NCI-H2107 (cell line): ENCODE measurements at regions not wholly inside any gene's neighbourhood (a gene's known extent, or its start where the extent isn't known, plus 50 kb on each side); places are given as distances from the start of the nearest gene placed in this dataset.

Experiments used
- DNase-seq: peaks from one replicate; lab custom pipeline; 2025; lab: John Stamatoyannopoulos, UW

DNA sequence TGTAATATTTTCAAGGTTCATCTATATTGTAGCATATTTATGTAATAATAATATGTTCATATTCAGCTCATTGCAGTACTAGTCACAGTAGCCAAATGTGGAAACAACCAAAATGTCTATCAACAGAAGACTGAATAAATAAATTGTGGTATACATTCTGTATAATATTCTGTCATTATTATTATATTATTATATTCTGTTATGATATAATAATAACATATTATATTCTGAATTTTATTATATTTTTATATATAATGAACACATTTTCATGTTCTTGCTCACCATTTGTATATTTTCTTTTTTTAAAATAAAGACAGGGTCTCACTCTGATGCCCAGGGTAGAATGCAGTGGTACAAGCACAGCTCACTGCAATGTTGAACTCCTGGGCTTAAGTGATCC, 91.2 kb upstream of the STARD3NL start:
- no peak for DNase-seq

DNA sequence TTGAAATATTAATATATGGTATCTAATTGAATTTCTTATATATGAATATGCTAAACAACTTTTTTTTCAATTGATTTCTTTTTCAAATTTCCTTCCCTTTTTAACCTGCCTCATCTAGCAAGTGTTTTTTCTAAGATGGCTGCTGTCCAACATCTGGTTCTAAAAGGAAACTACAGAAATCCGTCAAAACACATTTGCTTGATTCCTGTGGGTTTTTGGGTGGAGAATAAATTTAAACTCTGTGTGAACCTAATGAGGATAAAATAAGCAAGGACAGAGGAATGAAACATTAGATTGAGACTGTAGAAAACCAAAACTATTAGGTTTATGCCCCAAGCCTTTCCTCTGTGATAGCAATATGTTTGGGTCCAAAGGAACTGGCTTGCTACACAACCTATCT, 75.5 kb upstream of the STARD3NL start:
- no peak for DNase-seq

DNA sequence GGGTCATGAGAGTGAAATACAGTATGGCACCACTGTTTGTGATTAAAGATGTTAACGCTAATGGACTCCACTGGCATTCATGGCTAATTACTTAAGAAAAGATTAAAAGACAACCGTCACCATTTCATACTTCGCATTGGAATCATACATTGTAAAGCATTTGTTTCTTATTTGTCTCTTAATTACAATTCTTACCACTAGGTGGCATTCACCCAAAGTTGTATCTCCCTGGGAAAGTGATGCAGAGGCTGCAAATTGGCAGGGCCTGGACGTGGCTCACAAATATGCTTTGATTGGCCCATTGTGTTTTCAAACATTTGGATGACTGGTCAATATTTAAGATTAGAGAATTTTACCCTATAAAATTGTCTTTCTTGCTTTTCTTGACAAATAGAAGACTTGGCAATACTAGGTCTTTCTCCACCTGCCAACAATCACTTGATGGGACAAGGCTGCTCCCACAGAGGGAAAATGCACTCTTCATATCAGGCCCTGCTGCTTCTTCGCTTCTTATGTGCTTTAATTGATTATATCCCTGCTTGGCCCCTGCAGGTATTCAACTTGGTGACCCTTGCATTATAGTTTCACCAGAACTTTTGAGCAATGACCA, 72.1 kb upstream of the STARD3NL start:
- peak; percentile 38 for DNase-seq

DNA sequence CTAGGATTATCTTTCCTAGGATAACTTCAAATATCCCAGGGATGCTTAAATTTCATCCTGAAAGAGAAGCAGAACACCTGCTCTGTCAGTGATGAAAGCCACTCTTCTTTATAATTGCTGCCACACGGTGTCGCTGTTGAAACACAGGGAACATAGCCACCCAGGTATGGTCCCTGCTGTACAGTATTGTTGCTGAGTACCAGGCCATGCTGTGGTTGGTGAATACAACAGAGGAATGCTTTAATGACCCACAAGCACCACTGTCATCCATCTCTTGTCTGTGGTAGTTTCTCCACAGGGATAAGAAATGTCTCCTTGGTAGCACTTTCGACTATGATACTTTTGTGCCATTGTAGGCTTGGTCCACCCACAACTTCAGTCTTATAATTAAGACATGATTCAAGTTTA, 70.6 kb upstream of the STARD3NL start:
- DNase-seq = peak; percentile 73

DNA sequence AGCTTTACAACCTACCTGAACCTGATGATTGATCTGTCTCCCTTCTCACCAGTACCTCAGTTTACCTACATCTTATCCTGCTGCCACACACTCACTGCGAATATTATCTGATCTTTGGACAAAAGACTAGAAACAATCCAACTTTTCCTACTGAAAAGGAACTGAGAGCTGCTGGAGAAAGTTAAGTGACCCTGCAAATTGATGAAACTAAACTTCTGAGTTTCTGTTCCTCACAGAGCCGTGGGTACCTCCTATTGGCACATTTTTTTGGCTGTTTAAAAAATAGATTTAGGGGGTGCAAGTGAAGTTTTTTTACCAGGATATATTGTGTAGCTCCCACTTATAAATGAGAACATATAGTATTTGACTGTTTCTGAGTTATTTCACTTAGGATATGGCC, 66.0 kb upstream of the STARD3NL start:
- DNase-seq = no peak

DNA sequence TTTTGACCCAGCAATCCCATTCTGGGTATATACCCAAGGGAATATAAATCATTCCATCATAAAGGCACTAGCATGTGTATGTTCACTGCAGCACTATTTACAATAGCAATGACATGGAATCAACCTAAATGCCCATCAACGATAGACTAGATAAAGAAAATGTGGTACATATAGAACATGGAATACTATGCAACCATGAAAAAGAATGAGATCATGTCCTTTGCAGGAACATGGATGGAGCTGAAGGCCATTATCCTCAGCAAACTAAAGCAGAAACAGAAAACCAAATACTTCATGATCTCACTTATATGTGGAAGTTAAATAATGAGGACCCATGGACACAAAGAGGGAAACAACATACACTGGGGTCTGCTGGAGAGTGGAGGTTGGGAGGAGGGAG, 58.0 kb upstream of the STARD3NL start:
- no peak for DNase-seq

DNA sequence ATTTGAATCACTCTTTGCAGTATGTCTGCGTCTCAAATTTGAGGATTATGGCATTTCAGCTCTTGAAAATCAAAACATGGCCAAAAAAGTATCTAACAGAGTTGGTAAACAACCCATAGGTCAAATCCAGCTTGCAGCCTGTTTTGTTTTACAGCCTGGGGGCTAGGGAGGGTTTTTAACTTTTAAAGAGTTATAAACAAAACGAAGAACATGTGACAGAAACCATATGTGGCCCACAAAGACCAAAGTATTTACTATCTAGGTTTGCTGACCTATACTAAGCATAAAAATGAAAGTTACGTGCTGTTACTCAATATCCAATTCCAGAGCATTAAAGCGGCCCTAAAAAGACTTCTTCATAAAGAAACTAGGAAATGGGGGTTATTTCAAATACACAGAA, 55.5 kb upstream of the STARD3NL start:
- DNase-seq = no peak

DNA sequence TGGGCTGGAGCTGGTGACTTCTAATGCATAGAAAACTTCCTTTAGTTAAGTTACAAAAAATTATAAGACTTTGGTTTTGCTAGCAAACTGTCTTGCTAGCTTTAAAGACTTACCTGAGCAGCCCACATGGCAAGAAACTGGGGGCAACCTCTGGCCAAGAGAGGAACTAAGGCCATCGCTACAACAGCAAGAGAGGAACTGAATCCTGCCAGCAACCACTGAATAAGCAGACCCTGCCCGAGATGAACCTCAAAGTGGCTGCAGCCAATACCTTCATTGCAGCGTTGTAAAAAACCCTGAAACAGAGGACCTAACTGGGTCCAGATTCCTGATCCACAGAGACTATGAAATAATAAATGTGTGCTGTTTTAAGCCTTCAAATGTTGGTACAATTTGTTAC, 54.6 kb upstream of the STARD3NL start:
- no peak for DNase-seq

DNA sequence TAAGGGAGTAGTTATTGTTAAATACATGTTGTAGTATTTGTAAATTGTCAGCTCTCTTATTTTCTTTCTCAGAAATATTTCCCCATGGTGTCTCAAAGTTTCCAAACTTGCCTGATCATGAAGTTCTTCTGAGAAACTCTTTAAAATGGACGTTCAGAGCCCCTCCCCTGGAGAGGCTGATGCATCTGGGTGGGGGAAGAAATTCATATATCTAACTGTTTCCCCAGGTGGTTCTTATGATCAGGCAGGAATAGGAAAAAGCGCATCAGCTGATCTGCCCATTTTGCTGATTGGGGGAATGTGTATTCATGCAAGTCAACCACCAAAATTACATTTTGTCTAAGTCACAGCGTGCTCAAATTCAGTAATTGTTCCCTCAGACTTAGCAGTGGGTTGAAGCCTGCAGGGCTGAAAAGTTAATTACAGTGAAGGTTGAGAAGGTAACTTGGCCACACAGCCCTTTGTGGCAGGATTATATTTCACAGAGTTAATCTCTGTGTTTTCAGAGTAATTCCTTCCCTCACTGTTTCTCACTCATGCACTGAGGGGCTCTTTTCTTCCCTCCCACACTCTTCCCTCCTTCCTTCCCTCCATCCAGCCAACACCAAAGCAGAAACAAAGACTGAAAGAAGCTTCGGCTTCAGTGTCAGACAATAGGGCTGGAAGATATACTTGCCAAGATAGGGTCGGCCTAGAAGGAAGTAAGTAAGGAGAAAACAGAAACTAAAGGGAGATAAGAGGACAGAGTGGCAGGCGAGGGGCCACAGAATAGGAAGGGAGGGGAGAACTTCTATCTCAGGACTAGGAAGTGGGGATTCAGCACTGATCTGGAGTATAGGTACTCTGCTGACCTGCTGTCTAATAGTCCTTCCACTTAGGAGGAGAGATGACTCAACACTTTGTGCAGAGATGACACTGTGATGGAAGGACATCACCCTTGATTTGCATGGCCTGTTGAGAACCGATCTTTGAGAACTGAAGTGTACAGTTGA, 50.5 kb upstream of the STARD3NL start:
- DNase-seq = no peak
